Body of pancreas (tissue), 4 donors: ENCODE measurements at regions not wholly inside any gene's neighbourhood (a gene's known extent, or its start where the extent isn't known, plus 50 kb on each side); places are given as distances from the start of the nearest gene placed in this dataset.
A peak's percentile ranks its signal among the peaks of the same experiment; 100 is the strongest.

Experiments used
- ATAC-seq: fragments of 150-250 bp; one replicate; pipeline ENCODE4 v1.9.1; 2016
- DNase-seq, 4 donors: peaks; one replicate each; pipeline ENCODE4 v3.0.0-alpha.2; 2019
- H3K27ac ChIP-seq, 4 donors: fragments of 200-600 bp; sonication (generic); 1 replicate in 3 of 4; 2 replicates in 1 of 4; pipeline versions ENCODE4 v1.5.1 to v1.6.1; 2016 to 2019; ENCODE audit warnings: mild to moderate bottlenecking in 1 of 4, mixed read lengths in 1 of 4, moderate library complexity in 1 of 4
- H3K27me3 ChIP-seq, 2 donors: fragments of 200-600 bp; sonication (generic); one replicate each; pipeline ENCODE4 v1.6.0; 2016; ENCODE audit warnings: mild to moderate bottlenecking in 1 of 2
- H3K36me3 ChIP-seq, 2 donors: fragments of 200-600 bp; sonication (generic); replicated peaks in 1 of 2; 2 replicates each; pipeline ENCODE4 v1.5.1; 2016; ENCODE audit warnings: low read depth in 2 of 2; ENCODE audit not compliant: insufficient read depth in 1 of 2
- H3K4me1 ChIP-seq: fragments of 200-600 bp; sonication (generic); one replicate; pipeline ENCODE4 v1.6.0; 2016
- H3K4me3 ChIP-seq, 2 donors: fragments of 200-600 bp; sonication (generic); 1 replicate in 1 of 2; 2 replicates in 1 of 2; pipeline ENCODE4 v1.5.1; 2016 to 2019
- H3K9me3 ChIP-seq, 3 donors: fragments of 200-600 bp; sonication (generic); 1 replicate in 2 of 3; 2 replicates in 1 of 3; pipeline ENCODE4 v1.5.1; 2016
- POLR2A ChIP-seq, 3 donors: fragments of 450-650 bp; IDR thresholded peaks; one replicate each; pipeline ENCODE4 v1.6.1; 2016; ENCODE audit warnings: antibody characterized with exemption in 3 of 3, mild to moderate bottlenecking in 2 of 3
- WGBS, 2 donors: methylation state at CpG; one replicate each; pipeline ENCODE4 v1.1.5; 2017; 5-methylcytosine and 5-hydroxymethylcytosine counted together
- intact Hi-C: fragments of 100-400 bp; cut with DNase I; formaldehyde crosslinking; loops from one replicate; pipeline ENCODE4 v1.15.1; 2023
- TF ChIP-seq, protein P1 (sequence below), 7 experiments: fragments of 450-650 bp in 4 of 7; fragments of 200-600 bp in 3 of 7; sonication (generic) in 3 of 7; IDR thresholded peaks; one replicate each; pipeline ENCODE4 v1.5.1; 2016 to 2019; ENCODE audit warnings: antibody characterized with exemption in 7 of 7

DNA sequence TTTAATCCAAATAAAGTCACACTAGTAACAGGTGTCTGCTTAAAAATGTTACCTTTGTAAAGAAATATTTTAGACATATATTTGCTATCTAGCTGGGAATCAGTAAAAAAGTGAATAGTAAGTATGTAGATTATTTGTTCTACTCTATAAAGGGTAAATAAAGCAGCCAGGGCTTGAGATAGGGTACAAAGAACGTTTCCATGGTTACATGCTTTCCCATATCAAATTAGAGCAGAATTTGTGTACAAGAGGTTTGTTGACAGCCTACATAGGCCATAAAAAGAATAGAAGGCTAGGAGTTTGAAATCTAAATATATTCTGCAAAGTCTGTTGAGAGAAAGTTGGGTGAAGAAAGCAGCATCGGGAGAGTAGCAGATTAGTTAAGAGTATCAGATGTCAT is 160.9 kb upstream of the POU5F2 start:
- ATAC-seq, result no peak
- 29 to 35% methylated on average over 2 of the region's 2 CpGs for WGBS, 2 donors
- DNase-seq, result no peak
- no peak overlapping the region for H3K27ac ChIP-seq
- H3K4me3 ChIP-seq, result no peak overlapping the region
- peaks cover 4% of the 10 kb centered on the region for H3K4me1 ChIP-seq
- intact Hi-C loops, result no loop called here
- H3K36me3 ChIP-seq, result no peaks in the 10 kb centered on the region
- H3K27me3 ChIP-seq, result no peaks in the 10 kb centered on the region
- no peak for TF ChIP-seq POLR2A (IDR thresholded peaks at IDR 0.05)
- TF ChIP-seq, protein P1, sequence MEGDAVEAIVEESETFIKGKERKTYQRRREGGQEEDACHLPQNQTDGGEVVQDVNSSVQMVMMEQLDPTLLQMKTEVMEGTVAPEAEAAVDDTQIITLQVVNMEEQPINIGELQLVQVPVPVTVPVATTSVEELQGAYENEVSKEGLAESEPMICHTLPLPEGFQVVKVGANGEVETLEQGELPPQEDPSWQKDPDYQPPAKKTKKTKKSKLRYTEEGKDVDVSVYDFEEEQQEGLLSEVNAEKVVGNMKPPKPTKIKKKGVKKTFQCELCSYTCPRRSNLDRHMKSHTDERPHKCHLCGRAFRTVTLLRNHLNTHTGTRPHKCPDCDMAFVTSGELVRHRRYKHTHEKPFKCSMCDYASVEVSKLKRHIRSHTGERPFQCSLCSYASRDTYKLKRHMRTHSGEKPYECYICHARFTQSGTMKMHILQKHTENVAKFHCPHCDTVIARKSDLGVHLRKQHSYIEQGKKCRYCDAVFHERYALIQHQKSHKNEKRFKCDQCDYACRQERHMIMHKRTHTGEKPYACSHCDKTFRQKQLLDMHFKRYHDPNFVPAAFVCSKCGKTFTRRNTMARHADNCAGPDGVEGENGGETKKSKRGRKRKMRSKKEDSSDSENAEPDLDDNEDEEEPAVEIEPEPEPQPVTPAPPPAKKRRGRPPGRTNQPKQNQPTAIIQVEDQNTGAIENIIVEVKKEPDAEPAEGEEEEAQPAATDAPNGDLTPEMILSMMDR (IDR thresholded peaks at IDR 0.05), result no peak
- H3K9me3 ChIP-seq, result no peaks in the 10 kb centered on the region

DNA sequence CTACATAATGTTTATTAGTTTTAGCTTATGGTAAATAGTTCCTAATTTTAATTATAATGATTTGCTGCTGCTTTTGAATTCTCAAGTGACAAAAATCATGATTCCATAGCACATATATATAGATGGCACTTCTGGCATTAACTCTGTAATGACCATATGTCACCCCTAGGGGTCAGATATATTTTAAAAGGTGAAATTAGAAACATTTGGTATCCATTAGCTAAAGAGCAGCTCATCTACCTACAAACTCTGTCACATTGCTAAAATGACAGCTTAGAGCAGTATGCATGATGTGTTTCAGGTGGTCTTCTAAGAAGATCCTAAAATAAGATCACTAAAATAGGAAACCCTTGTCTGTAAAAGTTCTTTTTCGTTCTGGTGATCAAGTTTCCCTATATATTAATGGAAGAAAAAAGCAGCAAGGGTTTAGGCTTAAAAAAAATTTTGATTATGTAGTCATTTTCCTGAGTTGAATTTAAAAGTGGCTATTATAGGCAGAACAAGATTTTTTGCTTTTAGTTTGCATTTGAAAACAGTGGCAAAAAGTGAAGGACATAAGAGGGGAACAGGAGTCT is 157.7 kb upstream of the POU5F2 start:
- TF ChIP-seq POLR2A (IDR thresholded peaks at IDR 0.05), result no peak
- TF ChIP-seq, protein P1 (IDR thresholded peaks at IDR 0.05), result peak in 1 of 7 experiments; percentile 12
- H3K4me1 ChIP-seq, result no peaks in the 10 kb centered on the region
- whole genome bisulfite sequencing, 2 donors, result 94 to 100% methylated on average over 1 of the region's 1 CpG
- ATAC-seq, result no peak
- no peak for DNase-seq
- intact Hi-C loops, result no loop called here
- no peaks in the 10 kb centered on the region for H3K36me3 ChIP-seq
- no peak overlapping the region for H3K4me3 ChIP-seq
- no peak overlapping the region for H3K27ac ChIP-seq
- no peaks in the 10 kb centered on the region for H3K27me3 ChIP-seq
- no peaks in the 10 kb centered on the region for H3K9me3 ChIP-seq

DNA sequence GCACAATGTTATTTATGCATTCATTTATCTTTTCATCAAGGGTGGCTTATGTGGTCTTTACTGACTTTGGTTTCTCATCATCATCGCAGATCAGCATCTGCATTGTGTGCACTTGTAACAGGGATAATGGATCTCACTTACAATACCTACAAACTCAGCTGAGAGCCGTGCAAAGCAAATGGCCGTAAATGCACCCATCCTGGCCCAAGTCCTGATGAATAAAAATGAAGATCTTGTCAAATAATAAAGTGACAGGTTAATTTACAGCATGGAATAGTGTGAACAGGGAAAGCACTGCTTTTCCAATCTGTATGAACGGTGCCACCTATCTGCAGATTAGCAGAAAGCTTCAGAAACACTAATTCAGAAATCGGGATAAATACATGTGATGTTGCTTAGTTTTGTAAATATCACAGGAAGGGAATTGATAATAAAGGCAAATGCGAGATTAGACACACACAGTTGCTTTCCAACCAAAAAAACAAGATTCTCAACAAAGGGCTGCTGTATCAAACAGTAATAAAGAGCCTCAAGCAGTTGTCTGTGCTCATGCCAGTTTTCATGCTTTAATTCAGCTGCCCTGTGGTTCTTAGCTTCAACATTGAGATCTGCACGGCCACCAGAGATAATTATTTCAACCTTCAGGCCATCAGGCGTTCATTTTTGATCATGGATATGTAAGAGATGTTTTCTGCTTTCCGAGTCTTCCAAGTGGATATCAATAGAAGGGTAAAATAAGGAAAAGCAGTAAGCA is 153.4 kb upstream of the POU5F2 start:
- no peak for DNase-seq
- no peaks in the 10 kb centered on the region for H3K4me1 ChIP-seq
- no peak for ATAC-seq
- no peak for TF ChIP-seq POLR2A (IDR thresholded peaks at IDR 0.05)
- TF ChIP-seq, protein P1 (IDR thresholded peaks at IDR 0.05), result peak in 4 of 7 experiments; percentile 15 to 27 (median 24)
- intact Hi-C loops, result no loop called here
- H3K4me3 ChIP-seq, result no peak overlapping the region
- no peaks in the 10 kb centered on the region for H3K27me3 ChIP-seq
- no peak overlapping the region for H3K27ac ChIP-seq
- 59 to 61% methylated on average over 9 of the region's 9 CpGs for WGBS, 2 donors
- H3K36me3 ChIP-seq, result no peaks in the 10 kb centered on the region
- no peaks in the 10 kb centered on the region for H3K9me3 ChIP-seq

DNA sequence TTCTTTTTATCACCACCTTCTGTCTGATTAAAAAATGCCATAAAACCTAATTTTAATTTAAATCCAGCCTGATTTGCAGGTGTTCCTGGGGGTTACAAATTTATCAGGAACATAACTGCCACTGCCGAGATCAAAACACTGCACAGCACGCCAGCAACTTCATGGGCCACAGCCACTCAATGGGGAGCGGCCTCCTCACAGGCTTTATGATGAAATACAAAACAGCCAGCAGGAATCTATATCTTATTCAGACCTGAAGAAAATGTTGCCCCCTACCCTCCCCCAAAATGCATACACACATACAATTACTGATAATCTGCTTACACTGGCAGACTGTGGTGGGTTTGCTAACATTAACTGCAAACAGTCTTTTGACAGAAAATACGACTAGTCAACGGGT is 151.7 kb upstream of the POU5F2 start:
- ATAC-seq, result no peak
- intact Hi-C loops, result no loop called here

More for the DNA sequence above, 151.7 kb upstream of the POU5F2 start:
- Histone ChIP-seq H3K27me3 (no peaks in the 10 kb centered on the region), H3K4me1 (no peaks in the 10 kb centered on the region), H3K36me3 (no peaks in the 10 kb centered on the region), H3K9me3 (no peaks in the 10 kb centered on the region), H3K27ac (no peak overlapping the region), H3K4me3 (no peak overlapping the region)
- no peak for DNase-seq
- no peak for TF ChIP-seq POLR2A (IDR thresholded peaks at IDR 0.05)
- TF ChIP-seq, protein P1 (IDR thresholded peaks at IDR 0.05), result no peak
- WGBS, 2 donors, result 93 to 94% methylated on average over 5 of the region's 5 CpGs
